Upper lobe of left lung (tissue), 6 donors: ENCODE measurements at regions not wholly inside any gene's neighbourhood (a gene's known extent, or its start where the extent isn't known, plus 50 kb on each side); places are given as distances from the start of the nearest gene placed in this dataset.

Source experiments
- ATAC-seq, 2 donors: fragments of 200-7000 bp; cut with Tn5 transposase; one replicate each; pipeline ENCODE4 v1.9.1; 2022; ENCODE audit warnings: mild to moderate bottlenecking in 2 of 2, moderate library complexity in 2 of 2; ENCODE audit not compliant: low FRiP score in 2 of 2
- DNase-seq, 2 donors: peaks; one replicate each; pipeline ENCODE4 v3.0.0-alpha.2; 2019 to 2020
- H3K27ac ChIP-seq, 4 donors: fragments of 200-600 bp; sonication (generic); one replicate each; pipeline ENCODE4 v1.5.1; 2016 to 2019
- H3K27me3 ChIP-seq, 4 donors: fragments of 200-600 bp; sonication (generic); one replicate each; pipeline ENCODE4 v1.5.1; 2017 to 2019
- H3K36me3 ChIP-seq, 4 donors: fragments of 200-600 bp; sonication (generic); one replicate each; pipeline ENCODE4 v1.5.1; 2016 to 2019
- H3K4me1 ChIP-seq, 4 donors: fragments of 200-600 bp; sonication (generic); one replicate each; pipeline ENCODE4 v1.5.1; 2018 to 2019
- H3K4me3 ChIP-seq, 4 donors: fragments of 200-600 bp; sonication (generic); one replicate each; pipeline ENCODE4 v1.5.1; 2017 to 2019; ENCODE audit warnings: mild to moderate bottlenecking in 2 of 4, moderate library complexity in 1 of 4
- H3K9me3 ChIP-seq, 4 donors: fragments of 200-600 bp; sonication (generic); one replicate each; pipeline ENCODE4 v1.5.1; 2018 to 2019
- CTCF ChIP-seq, 6 experiments: fragments of 450-650 bp in 4 of 6; fragments of 200-600 bp in 2 of 6; sonication (generic) in 2 of 6; IDR thresholded peaks; one replicate each; pipeline ENCODE4 v1.5.1; 2016 to 2019; ENCODE audit warnings: antibody characterized with exemption in 6 of 6
- EP300 ChIP-seq, 4 donors: sonication (generic); formaldehyde crosslinking; IDR thresholded peaks; one replicate each; pipeline ENCODE4 v1.5.1; 2017; ENCODE audit warnings: antibody characterized with exemption in 4 of 4, control low read depth in 2 of 4
- POLR2A ChIP-seq, 4 donors: fragments of 450-650 bp; IDR thresholded peaks; one replicate each; pipeline ENCODE4 v1.5.1; 2016 to 2017; ENCODE audit warnings: antibody characterized with exemption in 4 of 4, mild to moderate bottlenecking in 2 of 4
- POLR2AphosphoS5 ChIP-seq, 2 donors: sonication (generic); formaldehyde crosslinking; IDR thresholded peaks; one replicate each; pipeline ENCODE4 v1.5.1; 2017; ENCODE audit warnings: antibody characterized with exemption in 2 of 2
- WGBS, 2 donors: methylation state at CpG; one replicate each; pipeline ENCODE4 v1.1.5; 2017 to 2018; 5-methylcytosine and 5-hydroxymethylcytosine counted together
- donor health status: DM: no; HTN: no; CAD: no; lungs with moderate emphysema.
- donor health status: DM: no; HTN: yes; CAD: no; lungs with severe emphysema.

GRCh38 chr12:113684053-113684907 is 212.6 kb upstream of the LHX5 start:
- TF ChIP-seq POLR2A (IDR thresholded peaks at IDR 0.05): no peak
- no peak for TF ChIP-seq EP300 (IDR thresholded peaks at IDR 0.05)
- no peak for TF ChIP-seq CTCF (IDR thresholded peaks at IDR 0.05)
- TF ChIP-seq POLR2AphosphoS5 (IDR thresholded peaks at IDR 0.05): no peak
- Histone ChIP-seq H3K4me3 (no peak overlapping the region), H3K36me3 (no peaks in the 10 kb centered on the region), H3K27me3 (no peaks in the 10 kb centered on the region), H3K9me3 (no peaks in the 10 kb centered on the region), H3K27ac (no peak overlapping the region), H3K4me1 (no peaks in the 10 kb centered on the region)
- 41 to 59% methylated on average over 6 to 13 of the region's 13 CpGs for WGBS, 2 donors
- ATAC-seq (no peak), DNase-seq (no peak)

- TF ChIP-seq POLR2A (IDR thresholded peaks at IDR 0.05) (no peak), CTCF (IDR thresholded peaks at IDR 0.05) (no peak), EP300 (IDR thresholded peaks at IDR 0.05) (no peak), POLR2AphosphoS5 (IDR thresholded peaks at IDR 0.05) (no peak)
- DNase-seq (no peak), ATAC-seq (no peak)
- no peak overlapping the region for H3K27ac ChIP-seq
- no peaks in the 10 kb centered on the region for H3K4me1 ChIP-seq
- H3K9me3 ChIP-seq: no peaks in the 10 kb centered on the region
- H3K36me3 ChIP-seq: no peaks in the 10 kb centered on the region
- WGBS, 2 donors: 37 to 41% methylated on average over 7 of the region's 7 CpGs
- H3K4me3 ChIP-seq: no peak overlapping the region
- H3K27me3 ChIP-seq: no peaks in the 10 kb centered on the region
Observed at GRCh38 chr12:113683574-113683973, 211.9 kb upstream of the LHX5 start.

- DNase-seq (no peak), ATAC-seq (no peak)
- Histone ChIP-seq H3K4me1 (no peaks in the 10 kb centered on the region), H3K27ac (no peak overlapping the region), H3K9me3 (no peaks in the 10 kb centered on the region), H3K27me3 (no peaks in the 10 kb centered on the region), H3K36me3 (no peaks in the 10 kb centered on the region), H3K4me3 (no peak overlapping the region)
- 87 to 95% methylated on average over 1 of the region's 1 CpG for WGBS, 2 donors
- no peak for TF ChIP-seq EP300 (IDR thresholded peaks at IDR 0.05)
- no peak for TF ChIP-seq POLR2A (IDR thresholded peaks at IDR 0.05)
- no peak for TF ChIP-seq CTCF (IDR thresholded peaks at IDR 0.05)
- no peak for TF ChIP-seq POLR2AphosphoS5 (IDR thresholded peaks at IDR 0.05)
Observed at GRCh38 chr12:113680868-113681267, 209.2 kb upstream of the LHX5 start.

- H3K27me3 ChIP-seq: no peaks in the 10 kb centered on the region
- WGBS, 2 donors: 65 to 69% methylated on average over 16 of the region's 16 CpGs
- no peaks in the 10 kb centered on the region for H3K4me1 ChIP-seq
- TF ChIP-seq CTCF (IDR thresholded peaks at IDR 0.05): no peak
- no peak for TF ChIP-seq POLR2A (IDR thresholded peaks at IDR 0.05)
- ATAC-seq (no peak), DNase-seq (no peak)
- H3K27ac ChIP-seq: no peak overlapping the region
- H3K9me3 ChIP-seq: no peaks in the 10 kb centered on the region
- H3K36me3 ChIP-seq: no peaks in the 10 kb centered on the region
- H3K4me3 ChIP-seq: no peak overlapping the region
Observed at GRCh38 chr12:113678223-113679119, 206.8 kb upstream of the LHX5 start.
